ENCODE measurements at regions not wholly inside any gene's neighbourhood (a gene's known extent, or its start where the extent isn't known, plus 50 kb on each side); places are given as distances from the start of the nearest gene placed in this dataset.
"Not testable (repeated sequence)": the region's sequence is repeated elsewhere in the genome, so short reads cannot be mapped to it uniquely, and the experiment has no call there.

- no peak for FAIRE-seq
- no peak for DNase-seq (ENCODE audit: low spot score)
These were observed 780.2 kb upstream of the CA10 start for GRCh38 chr17:52938623-52939230.

GRCh38 chr17:52930581-52930980 is 772.1 kb upstream of the CA10 start:
- no peak for DNase-seq (ENCODE audit: low spot score)

GRCh38 chr17:52930145-52930544 is 771.6 kb upstream of the CA10 start:
- DNase-seq (ENCODE audit: low spot score) = no peak

More at GRCh38 chr17:52930581-52930980, 772.1 kb upstream of the CA10 start:
- FAIRE-seq = no peak

GRCh38 chr17:52923658-52924057 is 765.1 kb upstream of the CA10 start:
- FAIRE-seq (no peak), DNase-seq (ENCODE audit: low spot score) (no peak)

More at GRCh38 chr17:52930145-52930544, 771.6 kb upstream of the CA10 start:
- no peak for FAIRE-seq

- FAIRE-seq = no peak
- DNase-seq (ENCODE audit: low spot score) = no peak
These were observed 740.7 kb upstream of the CA10 start for GRCh38 chr17:52899235-52899634.

GRCh38 chr17:52895272-52895671 is 736.8 kb upstream of the CA10 start:
- DNase-seq (ENCODE audit: low spot score) = no peak
- FAIRE-seq = no peak

- no peak for DNase-seq (ENCODE audit: low spot score)
- no peak for FAIRE-seq
These were observed 733.8 kb upstream of the CA10 start for GRCh38 chr17:52892334-52892733.

GRCh38 chr17:52885882-52886281 is 727.4 kb upstream of the CA10 start:
- DNase-seq (ENCODE audit: low spot score) = no peak
- FAIRE-seq = no peak

GRCh38 chr17:52883907-52884491 is 725.5 kb upstream of the CA10 start:
- DNase-seq (ENCODE audit: low spot score); FAIRE-seq: not testable (repeated sequence)

- FAIRE-seq; DNase-seq (ENCODE audit: low spot score): not testable (repeated sequence)
These were observed 688.3 kb upstream of the CA10 start for GRCh38 chr17:52846767-52847166.

GRCh38 chr17:52841971-52842370 is 683.5 kb upstream of the CA10 start:
- FAIRE-seq (no peak), DNase-seq (ENCODE audit: low spot score) (no peak)

- FAIRE-seq = no peak
- DNase-seq (ENCODE audit: low spot score) = no peak
These were observed 679.0 kb upstream of the CA10 start for GRCh38 chr17:52837492-52837891.

GRCh38 chr17:52831536-52831935 is 673.0 kb upstream of the CA10 start:
- FAIRE-seq = no peak

GRCh38 chr17:52828621-52829020 is 670.1 kb upstream of the CA10 start:
- no peak for FAIRE-seq
- no peak for DNase-seq (ENCODE audit: low spot score)

More at GRCh38 chr17:52831536-52831935, 673.0 kb upstream of the CA10 start:
- DNase-seq (ENCODE audit: low spot score) = no peak

- FAIRE-seq = no peak
- DNase-seq (ENCODE audit: low spot score) = no peak
These were observed 669.0 kb upstream of the CA10 start for GRCh38 chr17:52827526-52827925.

GRCh38 chr17:52824542-52824941 is 666.0 kb upstream of the CA10 start:
- FAIRE-seq (no peak), DNase-seq (ENCODE audit: low spot score) (no peak)

- FAIRE-seq (no peak), DNase-seq (ENCODE audit: low spot score) (no peak)
These were observed 664.6 kb upstream of the CA10 start for GRCh38 chr17:52823155-52823554.

GRCh38 chr17:52790359-52790955 is 631.9 kb upstream of the CA10 start:
- DNase-seq (ENCODE audit: low spot score) = no peak
- FAIRE-seq = peak; percentile 55

GRCh38 chr17:52789829-52790228 is 631.3 kb upstream of the CA10 start:
- DNase-seq (ENCODE audit: low spot score) (no peak), FAIRE-seq (no peak)

- FAIRE-seq (no peak), DNase-seq (ENCODE audit: low spot score) (no peak)
These were observed 617.7 kb upstream of the CA10 start for GRCh38 chr17:52776234-52776633.

- FAIRE-seq (no peak), DNase-seq (ENCODE audit: low spot score) (no peak)
These were observed 604.3 kb upstream of the CA10 start for GRCh38 chr17:52762794-52763167.

GRCh38 chr17:52762147-52762793 is 603.8 kb upstream of the CA10 start:
- no peak for DNase-seq (ENCODE audit: low spot score)
- no peak for FAIRE-seq

All from urothelium cell line (cell line).